ENCODE measurements at regions not wholly inside any gene's neighbourhood (a gene's known extent, or its start where the extent isn't known, plus 50 kb on each side); places are given as distances from the start of the nearest gene placed in this dataset.
"Not testable (repeated sequence)": the region's sequence is repeated elsewhere in the genome, so short reads cannot be mapped to it uniquely, and the experiment has no call there.

DNA sequence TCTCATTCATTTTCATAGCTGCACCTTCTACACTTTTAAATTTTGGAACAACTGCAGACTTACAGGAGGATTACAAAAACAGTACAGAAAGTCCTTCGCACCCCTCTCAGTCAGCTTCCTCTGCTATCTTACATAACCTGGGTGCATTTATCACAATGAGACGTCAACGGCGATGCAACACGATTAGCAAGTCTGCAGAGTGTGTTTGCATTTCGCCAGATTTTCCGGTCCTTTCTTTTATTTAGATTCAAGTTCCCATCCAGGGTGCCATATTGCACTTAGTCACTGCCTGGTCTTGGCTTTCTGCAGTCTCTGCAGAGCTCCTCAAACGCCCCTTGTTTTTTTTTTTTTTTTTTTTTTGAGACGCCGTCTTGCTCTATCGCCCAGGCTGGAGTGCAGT, 85.9 kb downstream of the ASMT start:
- DNase-seq (no peak), ATAC-seq (no peak)
- Mint-ChIP-seq H3K27me3 (ENCODE audit: low read depth) (no peaks in the 10 kb centered on the region), H3K4me1 (ENCODE audit: low read depth) (no peaks in the 10 kb centered on the region), H3K9me3 (peaks cover 11% of the 10 kb centered on the region), H3K4me3 (no peak overlapping the region), H3K36me3 (ENCODE audit: insufficient read depth) (peaks cover 3% of the 10 kb centered on the region)

DNA sequence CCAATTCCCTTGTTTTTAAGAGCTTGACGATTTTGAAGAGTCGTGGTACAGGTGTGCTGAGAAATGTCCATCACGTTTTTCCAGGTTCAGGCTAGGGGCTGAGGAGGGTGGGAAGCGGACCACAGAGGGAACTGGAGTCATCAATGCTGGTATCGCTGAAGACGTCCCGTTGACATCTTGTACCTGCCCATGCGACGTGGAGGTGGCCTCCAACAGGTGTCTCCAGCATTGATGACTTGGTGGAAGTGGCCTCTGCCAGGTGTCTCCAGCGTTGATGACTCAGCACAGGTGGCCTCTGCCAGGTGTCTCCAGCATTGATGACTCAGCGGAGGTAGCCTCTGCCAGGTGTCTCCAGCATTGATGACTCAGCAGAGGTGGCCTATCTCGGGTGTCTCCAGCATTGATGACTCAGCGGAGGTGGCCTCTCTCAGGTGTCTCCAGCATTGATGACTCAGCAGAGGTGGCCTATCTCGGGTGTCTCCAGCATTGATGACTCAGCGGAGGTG, 86.6 kb downstream of the ASMT start:
- not testable (repeated sequence) for DNase-seq; H3K36me3 Mint-ChIP-seq (ENCODE audit: insufficient read depth); H3K4me3 Mint-ChIP-seq; H3K4me1 Mint-ChIP-seq (ENCODE audit: low read depth); H3K9me3 Mint-ChIP-seq; ATAC-seq; H3K27me3 Mint-ChIP-seq (ENCODE audit: low read depth)

DNA sequence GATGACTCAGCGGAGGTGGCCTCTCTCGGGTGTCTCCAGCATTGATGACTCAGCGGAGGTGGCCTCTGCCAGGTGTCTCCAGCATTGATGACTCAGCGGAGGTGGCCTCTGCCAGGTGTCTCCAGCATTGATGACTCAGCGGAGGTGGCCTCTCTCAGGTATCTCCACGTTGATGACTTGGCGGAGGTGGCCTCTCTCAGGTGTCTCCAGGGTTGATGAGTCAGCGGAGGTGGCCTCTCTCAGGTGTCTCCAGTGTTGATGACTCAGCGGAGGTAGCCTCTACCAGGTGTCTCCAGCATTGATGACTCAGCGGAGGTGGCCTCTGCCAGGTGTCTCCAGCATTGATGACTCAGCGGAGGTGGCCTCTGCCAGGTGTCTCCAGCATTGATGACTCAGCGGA, 87.3 kb downstream of the ASMT start:
- H3K36me3 Mint-ChIP-seq (ENCODE audit: insufficient read depth); H3K9me3 Mint-ChIP-seq: not testable (repeated sequence)

DNA sequence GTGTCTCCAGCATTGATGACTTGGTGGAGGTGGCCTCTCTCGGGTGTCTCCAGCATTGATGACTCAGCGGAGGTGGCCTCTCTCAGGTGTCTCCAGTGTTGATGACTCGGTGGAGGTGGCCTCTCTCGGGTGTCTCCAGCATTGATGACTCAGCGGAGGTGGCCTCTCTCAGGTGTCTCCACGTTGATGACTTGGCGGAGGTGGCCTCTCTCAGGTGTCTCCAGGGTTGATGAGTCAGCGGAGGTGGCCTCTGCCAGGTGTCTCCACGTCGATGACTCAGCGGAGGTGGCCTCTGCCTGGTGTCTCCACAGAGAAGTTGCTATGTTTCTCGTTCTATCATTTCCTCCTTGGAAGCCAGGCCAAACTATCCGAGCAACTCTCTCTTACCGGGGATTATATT, 87.7 kb downstream of the ASMT start:
- H3K36me3 Mint-ChIP-seq (ENCODE audit: insufficient read depth); H3K4me3 Mint-ChIP-seq; DNase-seq; H3K4me1 Mint-ChIP-seq (ENCODE audit: low read depth); H3K27me3 Mint-ChIP-seq (ENCODE audit: low read depth); H3K9me3 Mint-ChIP-seq; ATAC-seq: not testable (repeated sequence)

More for the DNA sequence above, 87.3 kb downstream of the ASMT start:
- not testable (repeated sequence) for ATAC-seq; DNase-seq; H3K4me3 Mint-ChIP-seq; H3K27me3 Mint-ChIP-seq (ENCODE audit: low read depth); H3K4me1 Mint-ChIP-seq (ENCODE audit: low read depth)

DNA sequence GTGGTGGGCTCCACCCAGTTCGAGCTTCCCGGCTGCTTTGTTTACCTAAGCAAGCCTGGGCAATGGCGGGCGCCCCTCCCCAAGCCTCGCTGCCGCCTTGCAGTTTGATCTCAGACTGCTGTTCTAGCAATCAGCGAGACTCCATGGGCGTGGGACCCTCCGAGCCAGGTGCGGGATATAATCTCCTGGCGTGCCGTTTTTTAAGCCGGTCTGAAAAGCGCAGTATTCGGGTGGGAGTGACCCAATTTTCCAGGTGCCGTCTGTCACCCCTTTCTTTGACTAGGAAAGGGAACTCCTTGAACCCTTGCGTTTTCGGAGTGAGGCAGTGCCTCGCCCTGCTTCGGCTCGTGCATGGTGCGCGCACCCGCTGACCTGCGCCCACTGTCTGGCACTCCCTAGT, 94.4 kb downstream of the ASMT start:
- not testable (repeated sequence) for ATAC-seq; DNase-seq; H3K36me3 Mint-ChIP-seq (ENCODE audit: insufficient read depth); H3K4me1 Mint-ChIP-seq (ENCODE audit: low read depth); H3K27me3 Mint-ChIP-seq (ENCODE audit: low read depth); H3K9me3 Mint-ChIP-seq; H3K4me3 Mint-ChIP-seq

DNA sequence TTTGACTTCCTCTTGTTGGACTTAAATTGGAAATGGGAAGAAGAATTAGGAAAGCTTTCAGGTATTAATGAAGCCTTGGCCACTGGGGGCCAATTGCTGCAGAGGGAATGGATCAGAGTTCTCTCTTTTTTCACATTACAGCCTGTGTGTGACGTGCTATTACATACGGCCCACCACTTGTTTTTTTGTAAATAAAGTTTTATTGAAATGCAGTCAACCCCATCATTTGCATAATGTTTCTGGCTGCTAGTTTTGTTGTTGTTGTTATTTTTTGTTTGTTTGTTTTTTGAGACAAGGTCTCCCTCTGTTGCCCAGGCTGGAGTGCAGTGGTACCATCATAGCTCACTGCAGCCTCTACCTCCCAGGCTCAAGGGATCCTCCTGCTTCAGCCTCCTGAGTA, 98.4 kb downstream of the ASMT start:
- DNase-seq (no peak), ATAC-seq (no peak)
- Mint-ChIP-seq H3K9me3 (no peaks in the 10 kb centered on the region), H3K4me1 (ENCODE audit: low read depth) (no peaks in the 10 kb centered on the region), H3K36me3 (ENCODE audit: insufficient read depth) (no peaks in the 10 kb centered on the region), H3K27me3 (ENCODE audit: low read depth) (no peaks in the 10 kb centered on the region), H3K4me3 (no peak overlapping the region)

DNA sequence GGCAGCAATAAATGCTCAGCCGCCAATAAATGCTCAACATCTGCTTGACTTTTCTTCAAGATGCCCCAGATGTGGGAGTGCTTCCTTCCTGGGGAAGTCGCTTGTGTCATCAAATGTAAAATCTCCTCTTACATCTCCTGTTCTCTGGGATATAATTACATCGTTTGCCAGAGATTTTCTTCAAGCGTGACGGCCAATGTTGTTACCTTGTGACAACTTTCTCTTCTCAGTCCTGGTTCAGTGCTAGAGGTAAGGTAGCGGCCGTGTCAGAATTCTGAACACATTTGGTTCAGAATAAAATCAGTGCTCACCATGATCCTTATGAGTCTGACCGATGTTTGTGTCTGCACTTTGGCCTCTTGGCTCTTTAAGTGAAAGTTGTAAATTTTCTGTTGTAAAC, 102.5 kb downstream of the ASMT start:
- H3K4me1 Mint-ChIP-seq (ENCODE audit: low read depth): no peaks in the 10 kb centered on the region
- ATAC-seq: no peak
- DNase-seq: no peak
- H3K36me3 Mint-ChIP-seq (ENCODE audit: insufficient read depth): no peaks in the 10 kb centered on the region
- no peaks in the 10 kb centered on the region for H3K27me3 Mint-ChIP-seq (ENCODE audit: low read depth)
- no peak overlapping the region for H3K4me3 Mint-ChIP-seq
- peaks cover 4% of the 10 kb centered on the region for H3K9me3 Mint-ChIP-seq

DNA sequence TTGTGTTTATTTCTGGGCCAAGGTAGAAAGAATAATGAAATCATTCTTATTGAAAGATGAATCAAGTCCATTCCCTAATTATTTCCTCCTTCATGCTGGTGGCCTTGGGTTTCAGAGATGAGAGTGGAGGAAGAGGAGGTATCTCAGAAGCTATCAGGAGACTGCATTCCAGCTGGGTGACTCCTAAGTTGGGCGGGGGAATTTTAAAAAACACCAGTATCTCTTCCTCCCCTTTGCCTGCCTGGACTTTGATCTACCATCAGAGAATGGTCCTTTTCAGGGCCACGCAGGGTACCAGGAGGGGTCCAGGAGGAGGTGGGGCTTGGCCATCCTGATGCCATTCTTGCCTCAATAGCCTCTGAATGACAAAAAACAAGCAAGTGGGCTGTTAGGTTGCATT, 104.4 kb downstream of the ASMT start:
- no peak overlapping the region for H3K4me3 Mint-ChIP-seq
- no peaks in the 10 kb centered on the region for H3K36me3 Mint-ChIP-seq (ENCODE audit: insufficient read depth)
- peaks cover 4% of the 10 kb centered on the region for H3K9me3 Mint-ChIP-seq
- no peak for ATAC-seq
- H3K27me3 Mint-ChIP-seq (ENCODE audit: low read depth): no peaks in the 10 kb centered on the region
- no peak for DNase-seq
- H3K4me1 Mint-ChIP-seq (ENCODE audit: low read depth): no peaks in the 10 kb centered on the region

DNA sequence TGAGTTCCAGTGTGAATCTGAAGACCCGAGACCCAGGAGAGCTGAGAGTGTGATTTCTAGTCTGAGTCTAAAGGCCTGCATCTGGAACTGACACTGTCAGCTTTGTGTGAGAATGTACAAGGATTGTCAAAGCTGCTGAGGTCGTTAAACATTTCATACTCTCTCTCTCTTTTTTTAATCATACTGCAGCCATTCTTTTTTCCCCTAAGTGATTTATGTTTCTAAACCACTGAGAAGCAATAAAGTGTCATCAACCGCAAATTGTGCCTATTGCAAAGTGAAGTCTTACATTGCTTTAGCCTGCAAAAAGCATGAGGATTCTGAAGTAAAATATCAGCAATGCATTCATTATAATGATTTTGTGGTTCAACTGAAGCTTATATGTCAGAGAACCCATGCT, 106.0 kb downstream of the ASMT start:
- Mint-ChIP-seq H3K4me1 (ENCODE audit: low read depth) (no peaks in the 10 kb centered on the region), H3K4me3 (no peak overlapping the region), H3K27me3 (ENCODE audit: low read depth) (no peaks in the 10 kb centered on the region), H3K9me3 (peaks cover 4% of the 10 kb centered on the region), H3K36me3 (ENCODE audit: insufficient read depth) (no peaks in the 10 kb centered on the region)
- ATAC-seq (no peak), DNase-seq (no peak)

DNA sequence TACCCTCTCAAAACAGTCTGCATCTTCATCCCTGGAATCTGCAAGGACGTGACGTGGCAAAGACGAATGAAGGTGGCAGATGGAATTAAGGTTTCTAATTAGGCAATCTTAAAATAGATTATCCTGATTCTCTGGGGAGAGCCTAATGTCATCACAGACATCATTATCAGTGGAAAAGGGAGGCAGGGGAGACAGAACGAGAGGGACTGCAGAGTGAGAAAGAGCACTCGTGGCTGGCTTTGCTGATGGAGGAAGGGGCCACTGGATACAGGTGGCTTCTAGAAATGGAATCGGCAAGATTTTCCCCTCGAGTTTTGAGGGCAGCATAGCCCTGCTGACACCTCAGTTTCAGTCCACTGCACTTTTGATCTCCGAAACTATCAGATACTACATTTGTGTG, 110.6 kb downstream of the ASMT start:
- no peak overlapping the region for H3K4me3 Mint-ChIP-seq
- H3K9me3 Mint-ChIP-seq: peaks cover 3% of the 10 kb centered on the region
- ATAC-seq (no peak), DNase-seq (no peak)
- no peaks in the 10 kb centered on the region for H3K4me1 Mint-ChIP-seq (ENCODE audit: low read depth)
- peaks cover 7% of the 10 kb centered on the region for H3K36me3 Mint-ChIP-seq (ENCODE audit: insufficient read depth)
- H3K27me3 Mint-ChIP-seq (ENCODE audit: low read depth): no peaks in the 10 kb centered on the region

DNA sequence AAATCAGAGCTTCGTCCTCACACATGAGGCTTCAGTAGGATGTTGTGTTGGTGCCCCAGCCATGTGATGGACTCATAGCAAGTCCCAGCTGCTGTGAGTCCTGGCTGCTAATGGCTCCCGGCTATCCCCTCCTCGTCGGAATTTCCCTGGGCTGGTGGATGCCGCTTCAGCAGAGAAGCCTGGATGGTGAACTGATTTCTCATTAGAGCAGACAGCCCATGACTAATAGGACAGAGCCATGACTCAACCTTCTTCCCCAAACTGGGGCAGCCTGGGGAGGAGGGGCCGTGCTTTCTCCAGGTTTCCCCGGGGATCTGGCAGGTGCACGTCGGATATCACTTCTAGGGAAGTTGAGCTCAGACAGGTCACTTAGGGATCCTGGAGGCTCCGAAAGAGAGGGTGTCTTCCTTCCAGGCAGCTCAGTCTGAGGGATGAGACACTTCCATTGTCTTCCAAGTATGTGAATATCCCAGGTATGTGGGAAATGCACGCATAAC, 112.7 kb downstream of the ASMT start:
- peaks cover 3% of the 10 kb centered on the region for H3K9me3 Mint-ChIP-seq
- DNase-seq: no peak
- ATAC-seq: no peak
- no peaks in the 10 kb centered on the region for H3K27me3 Mint-ChIP-seq (ENCODE audit: low read depth)
- H3K4me1 Mint-ChIP-seq (ENCODE audit: low read depth): no peaks in the 10 kb centered on the region
- peaks cover 7% of the 10 kb centered on the region for H3K36me3 Mint-ChIP-seq (ENCODE audit: insufficient read depth)
- no peak overlapping the region for H3K4me3 Mint-ChIP-seq

DNA sequence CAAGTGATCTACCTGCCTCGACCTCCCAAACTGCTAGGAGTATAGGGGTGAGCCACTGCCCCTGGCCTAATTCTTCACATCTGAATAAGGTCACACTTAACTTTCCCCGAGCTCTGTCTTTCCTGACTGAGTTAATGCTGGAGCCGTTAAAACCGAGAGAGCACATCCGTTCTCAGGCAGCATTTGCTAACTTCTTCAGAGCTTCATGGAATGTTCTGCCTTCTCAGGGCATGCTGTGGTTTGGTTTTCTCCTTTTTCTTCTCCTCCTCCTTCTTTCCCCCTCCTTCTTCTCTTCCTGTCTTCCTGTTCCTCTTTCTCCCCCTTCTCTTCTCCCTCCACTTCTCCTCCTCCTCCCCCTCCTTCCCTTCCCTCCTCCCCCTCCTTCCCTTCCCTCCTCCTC, 119.9 kb downstream of the ASMT start:
- H3K36me3 Mint-ChIP-seq (ENCODE audit: insufficient read depth): peaks cover 2% of the 10 kb centered on the region
- H3K9me3 Mint-ChIP-seq: no peaks in the 10 kb centered on the region
- H3K4me1 Mint-ChIP-seq (ENCODE audit: low read depth): no peaks in the 10 kb centered on the region
- DNase-seq (no peak), ATAC-seq (no peak)
- H3K4me3 Mint-ChIP-seq: no peak overlapping the region
- no peaks in the 10 kb centered on the region for H3K27me3 Mint-ChIP-seq (ENCODE audit: low read depth)

DNA sequence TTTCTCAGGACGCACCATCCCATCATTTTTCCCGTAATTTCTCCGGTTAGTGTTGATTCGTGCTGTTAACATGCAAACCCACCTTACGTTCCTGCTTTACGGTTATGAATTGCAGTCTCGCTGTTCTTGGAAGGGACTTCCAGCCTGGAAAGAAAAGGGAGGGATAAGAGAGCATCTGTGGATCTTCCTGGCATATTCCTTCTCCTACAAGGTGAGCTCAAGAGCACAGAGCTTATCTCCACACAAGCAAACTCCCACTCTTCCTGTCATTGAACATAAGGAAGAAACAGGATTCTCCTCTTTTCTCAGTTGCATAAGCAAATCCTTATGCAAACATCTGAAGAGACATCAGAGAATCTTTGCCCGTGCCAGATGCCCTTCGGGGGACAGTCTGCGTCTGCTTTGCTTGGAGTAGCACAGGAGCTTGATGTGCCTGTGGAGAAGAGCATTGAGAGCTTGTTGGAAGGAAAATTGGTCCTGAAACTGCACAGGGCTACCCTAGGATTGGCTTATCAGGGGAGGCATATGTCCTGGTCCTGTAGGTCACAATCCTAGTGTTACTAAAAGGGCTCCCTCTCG, 127.0 kb downstream of the ASMT start:
- Mint-ChIP-seq H3K9me3 (peaks cover 13% of the 10 kb centered on the region), H3K4me1 (ENCODE audit: low read depth) (no peaks in the 10 kb centered on the region), H3K36me3 (ENCODE audit: insufficient read depth) (peaks cover 18% of the 10 kb centered on the region), H3K27me3 (ENCODE audit: low read depth) (no peaks in the 10 kb centered on the region), H3K4me3 (no peak overlapping the region)
- DNase-seq: no peak
- no peak for ATAC-seq

DNA sequence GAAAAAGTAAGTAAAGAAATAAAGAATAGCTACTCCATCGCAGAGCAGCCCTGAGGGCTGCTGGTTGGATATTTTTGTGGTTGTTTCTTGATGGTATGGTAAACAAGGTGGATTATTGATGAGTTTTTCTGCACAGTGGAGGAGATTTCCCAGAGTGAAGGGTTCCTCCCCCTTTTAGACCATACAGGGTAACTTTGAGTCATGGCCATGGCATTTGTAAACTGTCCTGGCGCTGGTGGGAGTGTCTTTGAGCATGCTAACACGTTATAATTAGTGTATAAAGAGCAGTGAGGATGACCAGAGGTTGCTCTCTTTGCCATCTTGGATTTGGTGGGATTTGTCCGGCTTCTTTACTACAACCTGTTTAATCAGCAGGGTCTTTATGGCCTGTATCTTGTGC, 128.2 kb downstream of the ASMT start:
- no peaks in the 10 kb centered on the region for H3K4me1 Mint-ChIP-seq (ENCODE audit: low read depth)
- ATAC-seq (no peak), DNase-seq (no peak)
- peaks cover 18% of the 10 kb centered on the region for H3K36me3 Mint-ChIP-seq (ENCODE audit: insufficient read depth)
- H3K9me3 Mint-ChIP-seq: peaks cover 13% of the 10 kb centered on the region
- no peaks in the 10 kb centered on the region for H3K27me3 Mint-ChIP-seq (ENCODE audit: low read depth)
- H3K4me3 Mint-ChIP-seq: no peak overlapping the region

DNA sequence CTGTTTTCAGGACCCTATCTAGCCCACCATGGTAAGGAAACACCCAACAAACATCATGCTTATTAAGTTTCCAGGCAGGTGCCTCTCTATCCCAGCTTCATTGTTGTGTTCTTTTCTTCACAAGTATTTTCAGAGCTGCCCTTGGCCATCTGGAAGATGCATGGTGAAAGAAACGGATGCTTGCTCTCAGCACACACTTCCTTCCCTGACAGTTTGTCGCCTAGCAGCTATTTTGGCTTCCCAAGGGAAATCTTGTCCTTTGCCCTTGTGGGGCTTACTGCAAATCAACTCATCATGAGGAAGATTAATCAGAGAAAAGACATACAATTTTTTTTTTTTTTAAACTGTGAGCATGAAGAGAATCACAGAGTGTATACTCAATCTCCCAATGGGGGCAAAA, 128.8 kb downstream of the ASMT start:
- peaks cover 17% of the 10 kb centered on the region for H3K9me3 Mint-ChIP-seq
- no peaks in the 10 kb centered on the region for H3K27me3 Mint-ChIP-seq (ENCODE audit: low read depth)
- H3K4me3 Mint-ChIP-seq: no peak overlapping the region
- DNase-seq (no peak), ATAC-seq (no peak)
- peaks cover 18% of the 10 kb centered on the region for H3K36me3 Mint-ChIP-seq (ENCODE audit: insufficient read depth)
- H3K4me1 Mint-ChIP-seq (ENCODE audit: low read depth): no peaks in the 10 kb centered on the region

DNA sequence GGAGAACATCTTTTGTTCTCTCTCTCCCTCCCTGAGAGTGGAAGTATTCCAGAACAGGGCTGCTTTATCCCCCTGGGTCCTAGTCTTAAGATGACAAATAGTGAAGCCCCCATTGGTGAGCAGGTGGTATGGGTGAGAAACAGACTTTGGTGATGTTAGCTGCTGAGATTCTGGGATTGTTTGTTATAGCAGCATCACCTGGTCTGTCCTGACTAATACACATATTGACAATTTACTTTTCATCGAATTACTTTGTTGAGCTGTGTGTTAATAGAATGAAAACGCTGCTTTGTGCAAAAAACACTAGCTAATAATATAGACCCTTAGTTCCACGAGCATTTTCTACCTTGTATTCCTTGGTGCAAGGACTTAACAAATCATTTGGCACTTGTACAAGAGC, 133.5 kb downstream of the ASMT start:
- H3K27me3 Mint-ChIP-seq (ENCODE audit: low read depth): no peaks in the 10 kb centered on the region
- peaks cover 14% of the 10 kb centered on the region for H3K36me3 Mint-ChIP-seq (ENCODE audit: insufficient read depth)
- DNase-seq (no peak), ATAC-seq (no peak)
- H3K9me3 Mint-ChIP-seq: peaks cover 17% of the 10 kb centered on the region
- H3K4me1 Mint-ChIP-seq (ENCODE audit: low read depth): no peaks in the 10 kb centered on the region
- no peak overlapping the region for H3K4me3 Mint-ChIP-seq
